GM10266 (cell line): ENCODE measurements at regions not wholly inside any gene's neighbourhood (a gene's known extent, or its start where the extent isn't known, plus 50 kb on each side); places are given as distances from the start of the nearest gene placed in this dataset.

Experiments
- DNase-seq: peaks from one replicate; pipeline ENCODE4 v3.0.0; 2012; ENCODE audit errors: extremely low spot score
- TF ChIP-seq, protein P1 (sequence below): IDR thresholded peaks from 2 replicates; pipeline ENCODE4 v1.5.1; 2012; ENCODE audit warnings: mild to moderate bottlenecking, low read depth; ENCODE audit not compliant: control insufficient read depth, insufficient read depth; ENCODE audit errors: missing control alignments

DNA sequence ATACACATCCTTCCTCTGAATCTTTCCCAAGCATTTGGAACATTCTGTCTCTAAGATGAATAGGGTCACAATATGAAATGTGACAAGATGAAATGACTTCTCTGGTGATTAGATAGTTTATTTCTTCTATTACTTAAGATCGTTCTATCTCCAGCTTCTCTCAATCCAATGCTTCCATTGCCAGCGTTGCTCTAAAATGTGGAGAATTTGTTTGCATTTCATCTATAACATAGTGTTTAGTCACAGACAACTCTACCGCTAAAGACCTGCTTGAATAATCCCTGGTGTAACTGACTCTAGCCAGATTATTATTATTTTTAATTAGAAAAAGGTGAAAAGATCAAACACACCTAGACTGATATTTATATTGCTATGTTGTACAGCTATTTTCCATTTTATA, 184.7 kb upstream of the PRICKLE1 start:
- DNase-seq, result no peak
- TF ChIP-seq, protein P1, sequence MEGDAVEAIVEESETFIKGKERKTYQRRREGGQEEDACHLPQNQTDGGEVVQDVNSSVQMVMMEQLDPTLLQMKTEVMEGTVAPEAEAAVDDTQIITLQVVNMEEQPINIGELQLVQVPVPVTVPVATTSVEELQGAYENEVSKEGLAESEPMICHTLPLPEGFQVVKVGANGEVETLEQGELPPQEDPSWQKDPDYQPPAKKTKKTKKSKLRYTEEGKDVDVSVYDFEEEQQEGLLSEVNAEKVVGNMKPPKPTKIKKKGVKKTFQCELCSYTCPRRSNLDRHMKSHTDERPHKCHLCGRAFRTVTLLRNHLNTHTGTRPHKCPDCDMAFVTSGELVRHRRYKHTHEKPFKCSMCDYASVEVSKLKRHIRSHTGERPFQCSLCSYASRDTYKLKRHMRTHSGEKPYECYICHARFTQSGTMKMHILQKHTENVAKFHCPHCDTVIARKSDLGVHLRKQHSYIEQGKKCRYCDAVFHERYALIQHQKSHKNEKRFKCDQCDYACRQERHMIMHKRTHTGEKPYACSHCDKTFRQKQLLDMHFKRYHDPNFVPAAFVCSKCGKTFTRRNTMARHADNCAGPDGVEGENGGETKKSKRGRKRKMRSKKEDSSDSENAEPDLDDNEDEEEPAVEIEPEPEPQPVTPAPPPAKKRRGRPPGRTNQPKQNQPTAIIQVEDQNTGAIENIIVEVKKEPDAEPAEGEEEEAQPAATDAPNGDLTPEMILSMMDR, result no peak

- TF ChIP-seq, protein P1, result no peak
- no peak for DNase-seq
These were observed 180.7 kb upstream of the PRICKLE1 start for GRCh38 chr12:42770261-42770660.

DNA sequence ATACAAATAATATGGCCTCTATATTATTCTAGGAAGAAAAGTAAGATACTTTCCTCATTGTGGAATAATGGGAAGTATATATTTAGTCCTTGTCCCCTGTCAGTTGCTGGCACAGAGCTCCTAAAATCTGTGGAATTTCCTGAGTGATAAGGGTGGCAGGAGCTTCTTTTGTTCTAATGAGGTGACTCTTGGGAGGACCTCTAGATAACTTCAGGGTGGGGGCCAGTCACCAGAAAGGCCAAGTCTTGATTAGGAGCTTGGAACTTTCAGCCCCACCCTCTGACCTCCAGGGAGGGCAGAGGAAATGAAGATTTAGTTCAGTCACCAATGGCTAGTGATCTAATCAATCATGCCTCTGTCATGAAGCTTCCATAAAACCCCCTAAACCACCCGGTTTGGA, 179.9 kb upstream of the PRICKLE1 start:
- DNase-seq, result no peak
- TF ChIP-seq, protein P1, result no peak

DNA sequence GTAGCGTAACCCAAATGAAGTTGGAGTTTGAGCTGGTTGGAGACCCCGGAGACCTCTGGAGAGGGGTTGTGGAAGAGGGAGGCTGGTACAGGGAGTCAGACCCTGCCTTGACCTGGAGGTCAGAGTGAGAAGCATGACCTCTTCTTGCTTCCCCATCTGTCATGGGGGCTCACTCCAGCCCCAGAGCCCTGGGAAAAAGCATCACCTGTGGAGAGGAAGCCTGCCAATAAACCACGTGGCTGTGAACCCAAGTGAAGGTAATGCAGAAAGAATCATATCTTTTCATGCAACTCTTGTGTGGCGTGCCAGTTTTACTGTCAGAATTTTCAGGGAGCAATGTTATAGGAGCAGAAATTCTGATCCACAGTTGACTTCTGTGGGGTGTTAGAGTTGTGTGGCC, 178.5 kb upstream of the PRICKLE1 start:
- TF ChIP-seq, protein P1, result no peak
- DNase-seq, result no peak

DNA sequence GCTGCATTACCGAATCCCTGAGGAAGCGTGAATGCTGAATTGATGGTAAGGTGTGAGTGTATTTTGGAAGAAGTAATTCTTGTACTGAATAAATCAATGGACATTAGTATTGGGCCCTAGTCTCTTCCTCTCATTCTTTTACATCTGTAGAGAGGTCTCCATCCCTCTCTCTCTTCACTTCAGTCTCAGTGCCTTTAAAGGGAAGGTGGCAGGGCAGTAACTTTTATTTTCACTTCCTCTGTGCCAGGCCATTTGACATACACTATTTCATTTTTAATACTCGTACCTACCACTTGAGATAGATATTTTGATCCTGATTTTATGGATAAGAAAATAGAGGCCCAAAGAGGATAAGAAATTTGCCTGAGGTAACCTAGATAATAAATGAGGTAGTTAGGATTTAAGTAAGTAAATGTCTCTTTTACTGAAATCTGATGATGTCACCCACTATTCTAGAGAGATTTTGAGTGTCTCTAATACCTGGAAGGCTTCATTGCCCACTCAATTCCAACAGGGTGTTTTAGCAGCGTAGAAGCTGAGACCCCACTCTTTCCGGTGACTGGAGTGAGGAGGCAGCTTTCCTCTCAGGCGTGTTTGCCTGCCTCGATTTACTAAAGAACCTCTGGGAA, 177.9 kb upstream of the PRICKLE1 start:
- TF ChIP-seq, protein P1, result no peak

DNA sequence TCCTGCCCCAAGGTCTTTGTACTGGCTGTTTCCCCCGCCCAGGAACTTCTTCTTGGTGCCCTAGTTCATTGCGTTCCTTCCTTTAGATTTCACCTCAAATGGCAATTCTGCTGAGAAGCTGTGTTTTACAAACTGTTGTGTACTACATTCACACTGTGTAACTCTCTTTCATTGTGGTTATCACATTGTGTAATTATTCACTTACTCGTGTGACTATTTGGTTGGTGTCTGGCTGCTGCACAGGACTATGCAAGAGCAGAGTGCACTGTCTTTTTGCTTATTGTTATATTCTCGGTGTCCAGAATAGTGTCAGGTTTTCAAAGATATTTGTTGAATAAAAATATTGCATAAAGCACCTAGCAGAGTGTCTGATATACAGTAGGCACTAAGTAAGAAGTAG, 177.2 kb upstream of the PRICKLE1 start:
- TF ChIP-seq, protein P1, result no peak
- no peak for DNase-seq

More for the DNA sequence above, 177.9 kb upstream of the PRICKLE1 start:
- DNase-seq, result no peak

DNA sequence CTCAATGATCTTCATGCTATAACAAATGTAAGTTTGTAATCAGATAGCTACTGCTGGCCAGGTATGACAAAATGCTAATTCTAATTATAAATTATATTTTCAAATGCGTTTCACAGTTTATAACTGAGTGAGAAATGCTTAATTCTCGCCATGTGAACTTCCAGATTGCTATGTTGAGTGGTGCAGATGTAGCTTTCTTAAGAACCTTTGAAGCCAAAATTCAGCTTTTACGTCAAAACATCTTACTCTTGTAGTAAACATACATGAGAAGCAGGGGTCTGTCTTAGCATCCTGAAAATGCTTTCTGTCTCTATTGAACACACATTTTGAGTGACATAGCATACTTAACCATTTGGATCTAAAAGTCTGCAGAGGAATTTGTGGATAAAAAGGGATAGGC, 176.5 kb upstream of the PRICKLE1 start:
- TF ChIP-seq, protein P1, result no peak
- DNase-seq, result no peak
